HEK293 (cell line): ENCODE measurements at regions not wholly inside any gene's neighbourhood (a gene's known extent, or its start where the extent isn't known, plus 50 kb on each side); places are given as distances from the start of the nearest gene placed in this dataset.

Experiments
- ZBTB20 ChIP-seq: fragments of 450-650 bp; formaldehyde crosslinking; IDR thresholded peaks from 2 replicates; pipeline ENCODE4 v1.5.1; 2016; ENCODE audit warnings: missing biosample characterization, missing genetic modification characterization
- ZBTB7A ChIP-seq: fragments of 450-650 bp; formaldehyde crosslinking; IDR thresholded peaks from 2 replicates; pipeline ENCODE4 v1.5.1; 2016; ENCODE audit warnings: low read depth, missing biosample characterization, missing genetic modification characterization
- ZNF24 ChIP-seq: fragments of 450-650 bp; formaldehyde crosslinking; IDR thresholded peaks from 2 replicates; pipeline ENCODE4 v1.5.1; 2016; ENCODE audit warnings: missing biosample characterization, missing genetic modification characterization
- ZNF274 ChIP-seq, 2 experiments: fragments of 200-500 bp in 1 of 2; fragments of 450-650 bp in 1 of 2; sonication (Bioruptor generic) in 1 of 2; formaldehyde crosslinking in 1 of 2; IDR thresholded peaks; 2 replicates each; pipeline versions ENCODE4 v1.5.1 to v1.6.1; 2014 to 2016; ENCODE audit warnings: borderline replicate concordance in 1 of 2, inconsistent platforms in 1 of 2, low read length in 1 of 2, missing biosample characterization in 1 of 2, missing genetic modification characterization in 1 of 2
- ZNF37A ChIP-seq: fragments of 450-650 bp; IDR thresholded peaks from 2 replicates; pipeline ENCODE4 v1.5.1; 2018; ENCODE audit warnings: missing biosample characterization, missing genetic modification characterization
- ZNF391 ChIP-seq: fragments of 450-650 bp; formaldehyde crosslinking; IDR thresholded peaks from 2 replicates; pipeline ENCODE4 v1.5.1; 2016; ENCODE audit warnings: low read depth, missing biosample characterization, missing genetic modification characterization, borderline replicate concordance
- ZNF530 ChIP-seq: fragments of 450-650 bp; formaldehyde crosslinking; IDR thresholded peaks from 2 replicates; pipeline ENCODE4 v1.5.1; 2016; ENCODE audit warnings: low read depth, missing biosample characterization, missing genetic modification characterization
- ZNF544 ChIP-seq: fragments of 450-650 bp; formaldehyde crosslinking; IDR thresholded peaks from 2 replicates; pipeline ENCODE4 v1.5.0; 2017; ENCODE audit warnings: missing biosample characterization, missing genetic modification characterization
- ZNF664 ChIP-seq: fragments of 450-650 bp; formaldehyde crosslinking; IDR thresholded peaks from 2 replicates; pipeline ENCODE4 v1.5.1; 2016; ENCODE audit warnings: missing biosample characterization, missing genetic modification characterization
- TF ChIP-seq, protein P1 (sequence below): fragments of 450-650 bp; formaldehyde crosslinking; IDR thresholded peaks from 2 replicates; pipeline ENCODE4 v1.5.1; 2016; ENCODE audit warnings: missing biosample characterization, missing genetic modification characterization
- TF ChIP-seq, protein P2 (sequence below): fragments of 450-650 bp; formaldehyde crosslinking; IDR thresholded peaks from 2 replicates; pipeline ENCODE4 v1.5.1; 2016; ENCODE audit warnings: missing biosample characterization, missing genetic modification characterization

DNA sequence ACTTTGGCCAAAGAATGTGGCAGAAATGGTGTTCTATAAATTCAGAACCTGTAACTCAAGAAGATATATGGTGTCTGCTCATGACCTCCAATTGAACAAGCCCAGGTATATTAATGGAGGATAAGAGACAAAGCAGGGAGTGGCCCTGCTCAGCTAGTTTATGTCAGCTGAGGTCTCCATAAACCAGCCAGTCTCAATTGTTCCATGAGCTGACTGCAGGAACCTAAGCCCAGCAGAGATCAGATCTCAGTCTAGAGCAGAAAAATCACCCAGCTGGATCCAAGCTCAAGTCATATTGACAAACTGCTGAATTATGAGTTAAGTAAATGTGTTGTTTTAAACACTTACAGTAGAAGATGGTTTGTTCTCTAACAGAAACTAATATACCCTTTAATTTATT is 105.5 kb upstream of the SGCE start:
- TF ChIP-seq ZNF530 (tag by site-specific recombination) (no peak), ZNF24 (tag by site-specific recombination) (no peak), ZNF37A (tag by site-specific recombination) (no peak), ZNF274 (IDR thresholded peaks at IDR 0.05; ENCODE audit: low read length) (no peak), ZNF274 (tag by site-specific recombination; IDR thresholded peaks at IDR 0.05; ENCODE audit: borderline replicate concordance) (no peak), ZNF391 (tag by site-specific recombination) (no peak), ZNF664 (tag by site-specific recombination) (no peak), ZNF544 (tag by site-specific recombination) (no peak), ZBTB20 (tag by site-specific recombination) (no peak), ZBTB7A (tag by site-specific recombination) (no peak)
- TF ChIP-seq, protein P1, sequence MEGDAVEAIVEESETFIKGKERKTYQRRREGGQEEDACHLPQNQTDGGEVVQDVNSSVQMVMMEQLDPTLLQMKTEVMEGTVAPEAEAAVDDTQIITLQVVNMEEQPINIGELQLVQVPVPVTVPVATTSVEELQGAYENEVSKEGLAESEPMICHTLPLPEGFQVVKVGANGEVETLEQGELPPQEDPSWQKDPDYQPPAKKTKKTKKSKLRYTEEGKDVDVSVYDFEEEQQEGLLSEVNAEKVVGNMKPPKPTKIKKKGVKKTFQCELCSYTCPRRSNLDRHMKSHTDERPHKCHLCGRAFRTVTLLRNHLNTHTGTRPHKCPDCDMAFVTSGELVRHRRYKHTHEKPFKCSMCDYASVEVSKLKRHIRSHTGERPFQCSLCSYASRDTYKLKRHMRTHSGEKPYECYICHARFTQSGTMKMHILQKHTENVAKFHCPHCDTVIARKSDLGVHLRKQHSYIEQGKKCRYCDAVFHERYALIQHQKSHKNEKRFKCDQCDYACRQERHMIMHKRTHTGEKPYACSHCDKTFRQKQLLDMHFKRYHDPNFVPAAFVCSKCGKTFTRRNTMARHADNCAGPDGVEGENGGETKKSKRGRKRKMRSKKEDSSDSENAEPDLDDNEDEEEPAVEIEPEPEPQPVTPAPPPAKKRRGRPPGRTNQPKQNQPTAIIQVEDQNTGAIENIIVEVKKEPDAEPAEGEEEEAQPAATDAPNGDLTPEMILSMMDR, result no peak
- TF ChIP-seq, protein P2, sequence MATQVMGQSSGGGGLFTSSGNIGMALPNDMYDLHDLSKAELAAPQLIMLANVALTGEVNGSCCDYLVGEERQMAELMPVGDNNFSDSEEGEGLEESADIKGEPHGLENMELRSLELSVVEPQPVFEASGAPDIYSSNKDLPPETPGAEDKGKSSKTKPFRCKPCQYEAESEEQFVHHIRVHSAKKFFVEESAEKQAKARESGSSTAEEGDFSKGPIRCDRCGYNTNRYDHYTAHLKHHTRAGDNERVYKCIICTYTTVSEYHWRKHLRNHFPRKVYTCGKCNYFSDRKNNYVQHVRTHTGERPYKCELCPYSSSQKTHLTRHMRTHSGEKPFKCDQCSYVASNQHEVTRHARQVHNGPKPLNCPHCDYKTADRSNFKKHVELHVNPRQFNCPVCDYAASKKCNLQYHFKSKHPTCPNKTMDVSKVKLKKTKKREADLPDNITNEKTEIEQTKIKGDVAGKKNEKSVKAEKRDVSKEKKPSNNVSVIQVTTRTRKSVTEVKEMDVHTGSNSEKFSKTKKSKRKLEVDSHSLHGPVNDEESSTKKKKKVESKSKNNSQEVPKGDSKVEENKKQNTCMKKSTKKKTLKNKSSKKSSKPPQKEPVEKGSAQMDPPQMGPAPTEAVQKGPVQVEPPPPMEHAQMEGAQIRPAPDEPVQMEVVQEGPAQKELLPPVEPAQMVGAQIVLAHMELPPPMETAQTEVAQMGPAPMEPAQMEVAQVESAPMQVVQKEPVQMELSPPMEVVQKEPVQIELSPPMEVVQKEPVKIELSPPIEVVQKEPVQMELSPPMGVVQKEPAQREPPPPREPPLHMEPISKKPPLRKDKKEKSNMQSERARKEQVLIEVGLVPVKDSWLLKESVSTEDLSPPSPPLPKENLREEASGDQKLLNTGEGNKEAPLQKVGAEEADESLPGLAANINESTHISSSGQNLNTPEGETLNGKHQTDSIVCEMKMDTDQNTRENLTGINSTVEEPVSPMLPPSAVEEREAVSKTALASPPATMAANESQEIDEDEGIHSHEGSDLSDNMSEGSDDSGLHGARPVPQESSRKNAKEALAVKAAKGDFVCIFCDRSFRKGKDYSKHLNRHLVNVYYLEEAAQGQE (tag by site-specific recombination), result no peak
